ENCODE measurements at regions not wholly inside any gene's neighbourhood (a gene's known extent, or its start where the extent isn't known, plus 50 kb on each side); places are given as distances from the start of the nearest gene placed in this dataset.
A peak's percentile ranks its signal among the peaks of the same experiment; 100 is the strongest.
"Not testable (repeated sequence)": the region's sequence is repeated elsewhere in the genome, so short reads cannot be mapped to it uniquely, and the experiment has no call there.

- no peak for DNase-seq
- intact Hi-C loops (cut with DNase I) = no loop called here
Observed at GRCh38 chr1:229905031-229905545, 161.9 kb upstream of the GALNT2 start.

- intact Hi-C loops (cut with DNase I) = no loop called here
Observed at GRCh38 chr1:229905652-229906051, 161.4 kb upstream of the GALNT2 start.

GRCh38 chr1:229907884-229908638, 159.0 kb upstream of the GALNT2 start:
- intact Hi-C loops (cut with DNase I) = no loop called here
- no peak for DNase-seq

More at GRCh38 chr1:229905652-229906051, 161.4 kb upstream of the GALNT2 start:
- no peak for DNase-seq

GRCh38 chr1:229908689-229909088, 158.3 kb upstream of the GALNT2 start:
- intact Hi-C loops (cut with DNase I) = no loop called here
- DNase-seq = no peak

- intact Hi-C loops (cut with DNase I) = no loop called here
- DNase-seq = no peak
Observed at GRCh38 chr1:229913489-229913888, 153.5 kb upstream of the GALNT2 start.

- intact Hi-C loops (cut with DNase I); DNase-seq: not testable (repeated sequence)
Observed at GRCh38 chr1:229919488-229919887, 147.6 kb upstream of the GALNT2 start.

- intact Hi-C loops (cut with DNase I) = no loop called here
- DNase-seq = no peak
Observed at GRCh38 chr1:229920683-229921082, 146.4 kb upstream of the GALNT2 start.

- intact Hi-C loops (cut with DNase I) = no loop called here
- no peak for DNase-seq
Observed at GRCh38 chr1:229922249-229922648, 144.8 kb upstream of the GALNT2 start.

GRCh38 chr1:229924639-229925038, 142.4 kb upstream of the GALNT2 start:
- DNase-seq = no peak
- intact Hi-C loops (cut with DNase I) = no loop called here

GRCh38 chr1:229928767-229929166, 138.3 kb upstream of the GALNT2 start:
- no peak for DNase-seq
- intact Hi-C loops (cut with DNase I) = no loop called here

GRCh38 chr1:229931751-229932150, 135.3 kb upstream of the GALNT2 start:
- intact Hi-C loops (cut with DNase I); DNase-seq: not testable (repeated sequence)

GRCh38 chr1:229935157-229935556, 131.9 kb upstream of the GALNT2 start:
- intact Hi-C loops (cut with DNase I); DNase-seq: not testable (repeated sequence)

- intact Hi-C loops (cut with DNase I) = no loop called here
- DNase-seq = no peak
Observed at GRCh38 chr1:229938551-229938950, 128.5 kb upstream of the GALNT2 start.

- no peak for DNase-seq
- intact Hi-C loops (cut with DNase I) = no loop called here
Observed at GRCh38 chr1:229940684-229941083, 126.4 kb upstream of the GALNT2 start.

- intact Hi-C loops (cut with DNase I) = no loop called here
Observed at GRCh38 chr1:229941160-229941559, 125.9 kb upstream of the GALNT2 start.

GRCh38 chr1:229941831-229942230, 125.2 kb upstream of the GALNT2 start:
- intact Hi-C loops (cut with DNase I) = no loop called here
- no peak for DNase-seq

More at GRCh38 chr1:229941160-229941559, 125.9 kb upstream of the GALNT2 start:
- DNase-seq = no peak

GRCh38 chr1:229942501-229942900, 124.5 kb upstream of the GALNT2 start:
- no peak for DNase-seq
- intact Hi-C loops (cut with DNase I) = no loop called here

GRCh38 chr1:229943148-229943714, 123.8 kb upstream of the GALNT2 start:
- intact Hi-C loops (cut with DNase I) = no loop called here
- DNase-seq = no peak

- DNase-seq = peak in 1 of 10 donors; percentile 82
- intact Hi-C loops (cut with DNase I) = no loop called here
Observed at GRCh38 chr1:229943988-229944743, 122.9 kb upstream of the GALNT2 start.

GRCh38 chr1:229945795-229946194, 121.2 kb upstream of the GALNT2 start:
- intact Hi-C loops (cut with DNase I) = no loop called here
- DNase-seq = no peak

- intact Hi-C loops (cut with DNase I) = no loop called here
- DNase-seq = no peak
Observed at GRCh38 chr1:229947968-229948367, 119.1 kb upstream of the GALNT2 start.

Data from posterior cingulate gyrus (tissue), 11 donors.